Parathyroid adenoma (tissue), 2 donors: ENCODE measurements at regions not wholly inside any gene's neighbourhood (a gene's known extent, or its start where the extent isn't known, plus 50 kb on each side); places are given as distances from the start of the nearest gene placed in this dataset.

Experiments used
- H2AFZ ChIP-seq: fragments of 300-600 bp; sonication (generic); one replicate; pipeline ENCODE4 v1.7.0; 2017; ENCODE audit warnings: antibody characterized with exemption, mild to moderate bottlenecking
- H3K27ac ChIP-seq: fragments of 300-600 bp; sonication (generic); one replicate; pipeline ENCODE4 v1.7.0; 2017
- H3K27me3 ChIP-seq: fragments of 300-600 bp; sonication (generic); one replicate; pipeline ENCODE4 v1.7.0; 2017; ENCODE audit warnings: low read length; ENCODE audit not compliant: control insufficient read depth, insufficient read depth
- H3K36me3 ChIP-seq: fragments of 300-600 bp; sonication (generic); one replicate; pipeline ENCODE4 v1.7.0; 2017; ENCODE audit warnings: low read length; ENCODE audit not compliant: control insufficient read depth, insufficient read depth
- H3K4me1 ChIP-seq: fragments of 300-600 bp; sonication (generic); one replicate; pipeline ENCODE4 v1.7.0; 2017; ENCODE audit warnings: control low read depth
- H3K4me2 ChIP-seq: fragments of 300-600 bp; sonication (generic); one replicate; pipeline ENCODE4 v1.7.0; 2017; ENCODE audit warnings: low read length
- H3K4me3 ChIP-seq: fragments of 300-600 bp; sonication (generic); one replicate; pipeline ENCODE4 v1.7.0; 2017; ENCODE audit warnings: low read depth, low read length
- H3K79me2 ChIP-seq: fragments of 300-600 bp; sonication (generic); one replicate; pipeline ENCODE4 v1.7.0; 2017; ENCODE audit warnings: control low read depth
- H3K9ac ChIP-seq: fragments of 300-600 bp; sonication (generic); one replicate; pipeline ENCODE4 v1.7.0; 2017; ENCODE audit warnings: mild to moderate bottlenecking
- H3K9me3 ChIP-seq: fragments of 300-600 bp; sonication (generic); one replicate; pipeline ENCODE4 v1.7.0; 2017; ENCODE audit warnings: low read length; ENCODE audit not compliant: control insufficient read depth
- CTCF ChIP-seq: fragments of 300-600 bp; sonication (generic); IDR thresholded peaks from one replicate; pipeline ENCODE4 v1.7.0; 2017; ENCODE audit warnings: antibody characterized with exemption, mild to moderate bottlenecking
- donor health status: primary hyperparathyroidism.

GRCh38 chr4:96039803-96040436 lies 200.0 kb downstream of the PDHA2 start:
- Histone ChIP-seq H3K36me3 (no peaks in the 10 kb centered on the region), H3K9ac (no peak overlapping the region)
- TF ChIP-seq CTCF = no peak

GRCh38 chr4:96044971-96045370 lies 205.1 kb downstream of the PDHA2 start:
- no peak overlapping the region for H3K9ac ChIP-seq
- H3K4me1 ChIP-seq = no peaks in the 10 kb centered on the region
- no peak for TF ChIP-seq CTCF
- no peaks in the 10 kb centered on the region for H3K36me3 ChIP-seq
- H3K27me3 ChIP-seq = no peaks in the 10 kb centered on the region
- H3K4me3 ChIP-seq = no peak overlapping the region
- no peak overlapping the region for H2AFZ ChIP-seq
- H3K9me3 ChIP-seq = no peaks in the 10 kb centered on the region
- H3K4me2 ChIP-seq = no peak overlapping the region
- H3K79me2 ChIP-seq = no peaks in the 10 kb centered on the region
- no peak overlapping the region for H3K27ac ChIP-seq

More at GRCh38 chr4:96039803-96040436, 200.0 kb downstream of the PDHA2 start:
- H3K27me3 ChIP-seq = no peaks in the 10 kb centered on the region
- H3K9me3 ChIP-seq = no peaks in the 10 kb centered on the region
- H3K27ac ChIP-seq = no peak overlapping the region
- H2AFZ ChIP-seq = no peak overlapping the region
- no peak overlapping the region for H3K4me3 ChIP-seq
- H3K79me2 ChIP-seq = no peaks in the 10 kb centered on the region
- H3K4me1 ChIP-seq = no peaks in the 10 kb centered on the region
- no peak overlapping the region for H3K4me2 ChIP-seq

- Histone ChIP-seq H3K27ac (no peak overlapping the region), H3K4me2 (no peak overlapping the region), H3K27me3 (no peaks in the 10 kb centered on the region), H3K9ac (no peak overlapping the region), H3K4me3 (no peak overlapping the region), H2AFZ (no peak overlapping the region), H3K9me3 (no peaks in the 10 kb centered on the region), H3K79me2 (no peaks in the 10 kb centered on the region), H3K36me3 (no peaks in the 10 kb centered on the region), H3K4me1 (no peaks in the 10 kb centered on the region)
- no peak for TF ChIP-seq CTCF
These were observed 212.9 kb downstream of the PDHA2 start for GRCh38 chr4:96052827-96053226.

- H3K4me3 ChIP-seq = no peak overlapping the region
- no peak for TF ChIP-seq CTCF
- no peak overlapping the region for H3K9ac ChIP-seq
These were observed 216.5 kb downstream of the PDHA2 start for GRCh38 chr4:96056346-96056934.

GRCh38 chr4:96063639-96064038 lies 223.7 kb downstream of the PDHA2 start:
- Histone ChIP-seq H3K27ac (no peak overlapping the region), H3K27me3 (no peaks in the 10 kb centered on the region), H3K4me2 (no peak overlapping the region), H2AFZ (no peak overlapping the region), H3K4me3 (no peak overlapping the region), H3K36me3 (no peaks in the 10 kb centered on the region), H3K4me1 (no peaks in the 10 kb centered on the region), H3K9ac (no peak overlapping the region), H3K79me2 (no peaks in the 10 kb centered on the region), H3K9me3 (no peaks in the 10 kb centered on the region)
- no peak for TF ChIP-seq CTCF

More at GRCh38 chr4:96056346-96056934, 216.5 kb downstream of the PDHA2 start:
- Histone ChIP-seq H3K9me3 (no peaks in the 10 kb centered on the region), H2AFZ (no peak overlapping the region), H3K79me2 (no peaks in the 10 kb centered on the region), H3K27ac (no peak overlapping the region), H3K4me2 (no peak overlapping the region), H3K4me1 (no peaks in the 10 kb centered on the region), H3K27me3 (no peaks in the 10 kb centered on the region), H3K36me3 (no peaks in the 10 kb centered on the region)
